Ovary (tissue), 7 donors: ENCODE measurements at regions not wholly inside any gene's neighbourhood (a gene's known extent, or its start where the extent isn't known, plus 50 kb on each side); places are given as distances from the start of the nearest gene placed in this dataset. TPM values are rescaled to one million over a fixed set of nuclear protein-coding genes. Genes with fewer than 3 reads are reported as not detected.

Source experiments
- DNase-seq, 5 donors: peaks; one replicate each; pipeline ENCODE4 v3.0.0-alpha.2; 2019 to 2020
- H3K27ac ChIP-seq, 2 donors: fragments of 200-600 bp; one replicate each; pipeline versions ENCODE4 v1.5.1 to v1.8.0; 2019 to 2022
- H3K27me3 ChIP-seq: fragments of 200-600 bp; one replicate; pipeline ENCODE4 v1.8.0; 2022
- H3K36me3 ChIP-seq: fragments of 200-600 bp; sonication (generic); one replicate; pipeline ENCODE4 v1.5.1; 2019
- H3K4me1 ChIP-seq: one replicate; pipeline ENCODE4 v1.8.1; 2013; ENCODE audit warnings: mild to moderate bottlenecking, moderate library complexity; ENCODE audit not compliant: insufficient read depth
- H3K4me3 ChIP-seq: fragments of 200-600 bp; sonication (generic); one replicate; pipeline ENCODE4 v1.5.1; 2017
- H3K9me3 ChIP-seq, 2 donors: fragments of 200-600 bp in 1 of 2; sonication (generic) in 1 of 2; one replicate each; pipeline versions ENCODE4 v1.5.1 to v1.8.1; 2013 to 2019; ENCODE audit warnings: mild to moderate bottlenecking in 1 of 2, moderate library complexity in 1 of 2
- EP300 ChIP-seq: sonication (generic); formaldehyde crosslinking; IDR thresholded peaks from one replicate; pipeline ENCODE4 v1.6.1; 2017; ENCODE audit warnings: antibody characterized with exemption
- POLR2A ChIP-seq: fragments of 450-650 bp; IDR thresholded peaks from one replicate; pipeline ENCODE4 v1.6.1; 2017; ENCODE audit warnings: antibody characterized with exemption, mild to moderate bottlenecking, moderate library complexity
- WGBS, 3 donors: extraction: QIAGEN DNeasy Blood & Tissue Kit in 1 of 3; methylation state at CpG; one replicate each; pipeline versions ENCODE4 v1.1.5 to v1.1.7; 2013 to 2017; 5-methylcytosine and 5-hydroxymethylcytosine counted together
- intact Hi-C, 4 donors: fragments of 100-400 bp; cut with DNase I; formaldehyde crosslinking; loops; one replicate each; pipeline versions ENCODE4 v1.11.0 to v1.15.1; 2022 to 2023
- small RNA-seq: library from RNA; depleted of rRNA; stranded (forward); fragments of <200 nt; gene quantifications from one replicate; pipeline ENCODE3, GENCODE V24; 2016
- TF ChIP-seq, protein P1 (sequence below), 3 donors: fragments of 450-650 bp in 2 of 3; fragments of 200-600 bp in 1 of 3; IDR thresholded peaks; one replicate each; pipeline versions ENCODE4 v1.5.1 to v1.8.0; 2016 to 2022; ENCODE audit warnings: antibody characterized with exemption in 3 of 3, mild to moderate bottlenecking in 1 of 3
- donor health status: DM: no; HTN: no; CAD: no; lungs with moderate emphysema.
- donor health status: DM: no; HTN: no; CAD: no.
- donor health status: Bipolar disorder and iron deficiency.
- donor health status: DM: no; HTN: no; CAD: no.
- donor health status: DM: yes; HTN: yes; CAD: no.

DNA sequence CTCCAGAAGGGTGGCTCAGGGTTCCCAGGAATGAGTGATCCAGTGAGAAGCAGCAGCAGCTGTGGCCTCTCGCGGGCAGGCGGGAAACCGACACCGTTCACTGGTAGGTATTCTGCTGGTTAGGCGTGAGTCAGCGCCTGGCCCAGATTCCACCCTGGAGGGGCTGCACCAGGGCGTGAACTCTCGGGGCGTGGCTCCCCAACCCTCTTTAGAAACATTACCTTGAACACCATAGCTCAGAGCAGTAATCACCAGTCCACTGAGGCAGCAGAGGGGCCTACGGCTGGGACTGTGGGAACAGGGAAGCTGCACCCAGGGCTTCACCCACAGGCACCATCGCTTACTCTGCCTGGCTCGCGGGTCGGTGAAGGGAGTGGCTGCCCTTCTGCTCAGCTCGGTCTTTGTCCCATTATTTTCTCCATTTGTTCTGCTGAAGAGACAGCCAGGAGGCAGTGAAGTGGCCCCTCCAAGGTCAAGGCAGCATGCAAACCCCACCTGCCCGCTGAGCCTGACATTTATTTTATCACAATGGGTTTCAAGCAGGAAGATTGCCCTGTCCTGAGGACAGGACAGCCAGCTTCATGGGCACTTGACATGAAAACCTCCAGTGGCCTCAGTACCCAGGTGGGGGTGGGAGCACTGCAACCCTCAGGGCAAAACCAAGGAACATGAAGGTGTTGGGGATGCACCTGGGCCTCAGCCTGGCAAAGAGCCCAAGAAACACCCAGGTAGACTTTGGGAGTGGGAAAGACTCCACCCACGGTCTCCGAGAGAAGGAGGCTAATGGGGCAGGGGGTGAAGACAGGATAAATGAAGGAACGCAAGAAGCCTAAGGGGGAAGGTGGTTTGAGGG lies 51.0 kb upstream of the CD93 start:
- no peaks in the 10 kb centered on the region for H3K9me3 ChIP-seq
- no peak overlapping the region for H3K27ac ChIP-seq
- H3K4me1 ChIP-seq = peaks cover 10% of the 10 kb centered on the region
- no peak for DNase-seq
- no peak for TF ChIP-seq EP300
- TF ChIP-seq, protein P1, sequence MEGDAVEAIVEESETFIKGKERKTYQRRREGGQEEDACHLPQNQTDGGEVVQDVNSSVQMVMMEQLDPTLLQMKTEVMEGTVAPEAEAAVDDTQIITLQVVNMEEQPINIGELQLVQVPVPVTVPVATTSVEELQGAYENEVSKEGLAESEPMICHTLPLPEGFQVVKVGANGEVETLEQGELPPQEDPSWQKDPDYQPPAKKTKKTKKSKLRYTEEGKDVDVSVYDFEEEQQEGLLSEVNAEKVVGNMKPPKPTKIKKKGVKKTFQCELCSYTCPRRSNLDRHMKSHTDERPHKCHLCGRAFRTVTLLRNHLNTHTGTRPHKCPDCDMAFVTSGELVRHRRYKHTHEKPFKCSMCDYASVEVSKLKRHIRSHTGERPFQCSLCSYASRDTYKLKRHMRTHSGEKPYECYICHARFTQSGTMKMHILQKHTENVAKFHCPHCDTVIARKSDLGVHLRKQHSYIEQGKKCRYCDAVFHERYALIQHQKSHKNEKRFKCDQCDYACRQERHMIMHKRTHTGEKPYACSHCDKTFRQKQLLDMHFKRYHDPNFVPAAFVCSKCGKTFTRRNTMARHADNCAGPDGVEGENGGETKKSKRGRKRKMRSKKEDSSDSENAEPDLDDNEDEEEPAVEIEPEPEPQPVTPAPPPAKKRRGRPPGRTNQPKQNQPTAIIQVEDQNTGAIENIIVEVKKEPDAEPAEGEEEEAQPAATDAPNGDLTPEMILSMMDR (IDR thresholded peaks at IDR 0.05) = no peak
- no peak for TF ChIP-seq POLR2A
- intact Hi-C loops = no loop called here
- H3K4me3 ChIP-seq = no peak overlapping the region
- WGBS, 3 donors = 91 to 94% (median 94%) methylated on average over 20 of the region's 20 CpGs
- H3K27me3 ChIP-seq = no peaks in the 10 kb centered on the region
- no peaks in the 10 kb centered on the region for H3K36me3 ChIP-seq

DNA sequence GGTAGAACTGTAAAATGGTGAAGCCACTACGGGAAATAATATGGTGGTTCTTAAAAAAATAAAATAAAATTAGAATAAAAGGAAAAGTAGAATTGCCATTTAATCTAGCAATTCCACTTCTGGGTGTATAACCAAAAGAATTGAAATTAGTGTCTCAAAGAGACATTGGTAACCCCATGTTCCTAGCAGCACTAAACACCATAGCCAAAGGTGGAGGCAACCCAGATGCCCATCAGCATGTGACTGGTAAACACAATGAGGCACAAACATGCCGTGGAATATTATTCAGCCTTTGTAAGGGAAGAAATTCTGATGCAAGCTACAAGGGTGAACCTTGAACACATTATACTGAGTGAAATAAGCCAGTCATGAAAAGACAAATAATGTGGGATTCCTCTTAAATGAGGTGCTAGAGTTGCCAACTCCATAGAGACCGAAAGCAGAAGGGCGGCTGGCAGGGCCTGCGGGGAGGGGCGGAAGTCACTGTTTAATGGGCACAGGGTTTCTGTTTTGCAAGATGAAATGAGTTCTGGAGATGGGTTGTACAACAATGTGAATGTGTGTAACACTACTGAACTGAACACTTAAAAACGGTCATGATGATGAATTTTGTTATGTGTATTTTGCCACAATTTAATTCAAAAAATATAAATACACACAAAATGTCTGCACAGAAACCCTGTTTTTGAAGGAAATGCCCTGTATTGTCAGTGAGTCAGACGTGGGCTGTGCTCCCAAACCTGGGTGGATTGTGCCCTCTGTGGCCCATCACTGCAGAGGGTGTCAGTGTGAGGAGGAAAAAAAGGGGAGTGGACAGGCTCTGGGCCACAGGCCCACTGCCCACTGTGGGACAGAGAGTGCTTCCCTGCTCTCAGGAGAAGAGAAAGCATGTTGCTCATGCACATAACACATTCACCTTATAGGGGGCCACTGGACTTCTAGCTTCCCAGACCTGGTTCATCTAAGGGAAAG lies 49.6 kb upstream of the CD93 start:
- H3K4me3 ChIP-seq = no peak overlapping the region
- intact Hi-C loops = no loop called here
- H3K27me3 ChIP-seq = no peaks in the 10 kb centered on the region
- H3K9me3 ChIP-seq = no peaks in the 10 kb centered on the region
- 85 to 92% (median 89%) methylated on average over 8 of the region's 8 CpGs for WGBS, 3 donors
- H3K4me1 ChIP-seq = no peaks in the 10 kb centered on the region
- DNase-seq = no peak
- H3K27ac ChIP-seq = no peak overlapping the region
- no peak for TF ChIP-seq EP300
- TF ChIP-seq, protein P1 (IDR thresholded peaks at IDR 0.05) = no peak
- no peaks in the 10 kb centered on the region for H3K36me3 ChIP-seq

Small RNA genes lying in the stretch of these regions (small RNA-seq; reads per million reads assigned to genes)
- not detected for gene RNA5SP478
